ENCODE measurements at regions not wholly inside any gene's neighbourhood (a gene's known extent, or its start where the extent isn't known, plus 50 kb on each side); places are given as distances from the start of the nearest gene placed in this dataset.

- Histone ChIP-seq H3K9ac (ENCODE audit: insufficient read depth, low read length) (no peak overlapping the region), H4K20me1 (ENCODE audit: control insufficient read depth, extremely low read depth, insufficient read depth, low read length) (no peaks in the 10 kb centered on the region), H3K4me2 (ENCODE audit: extremely low read depth, insufficient read depth, low read length) (no peak overlapping the region), H3K9me3 (ENCODE audit: control insufficient read depth, insufficient read depth, low read depth, low read length) (no peaks in the 10 kb centered on the region), H3K36me3 (ENCODE audit: control insufficient read depth, insufficient read depth, low read length) (no peaks in the 10 kb centered on the region), H3K4me3 (replicated peaks in 1 of 4; ENCODE audit: control extremely low read depth in 1 of 4, insufficient read depth in 1 of 4, low read depth in 3 of 4, low read length in 4 of 4) (no peak overlapping the region), H2AFZ (ENCODE audit: low read length) (no peak overlapping the region), H3K4me1 (ENCODE audit: control insufficient read depth, extremely low read depth, insufficient read depth, low read length) (no peaks in the 10 kb centered on the region), H3K79me2 (ENCODE audit: control insufficient read depth, insufficient read depth, low read length) (no peaks in the 10 kb centered on the region), H3K27me3 (ENCODE audit: control insufficient read depth, insufficient read depth, low read length) (no peaks in the 10 kb centered on the region), H3K27ac (ENCODE audit: insufficient read depth, low read length) (no peak overlapping the region)
- TF ChIP-seq EZH2 (IDR thresholded peaks at IDR 0.05; ENCODE audit: low read length, missing control alignments) (no peak), CTCF (conservative IDR thresholded peaks at IDR 0.05 in 1 of 2, IDR thresholded peaks at IDR 0.05 in 1 of 2; ENCODE audit: low read depth in 1 of 2, low read length in 2 of 2) (no peak)
- DNase-seq (ENCODE audit: low read depth in 2 of 2): no peak
Measured at GRCh38 chr5:143601357-143601756, 197.9 kb upstream of the NR3C1 start.

- no peak overlapping the region for H3K4me2 ChIP-seq (ENCODE audit: extremely low read depth, insufficient read depth, low read length)
- H2AFZ ChIP-seq (ENCODE audit: low read length): no peak overlapping the region
- peaks cover 7% of the 10 kb centered on the region for H3K4me1 ChIP-seq (ENCODE audit: control insufficient read depth, extremely low read depth, insufficient read depth, low read length)
- no peaks in the 10 kb centered on the region for H4K20me1 ChIP-seq (ENCODE audit: control insufficient read depth, extremely low read depth, insufficient read depth, low read length)
- no peaks in the 10 kb centered on the region for H3K9me3 ChIP-seq (ENCODE audit: control insufficient read depth, insufficient read depth, low read depth, low read length)
- H3K36me3 ChIP-seq (ENCODE audit: control insufficient read depth, insufficient read depth, low read length): no peaks in the 10 kb centered on the region
- no peak overlapping the region for H3K9ac ChIP-seq (ENCODE audit: insufficient read depth, low read length)
- no peak overlapping the region for H3K4me3 ChIP-seq (replicated peaks in 1 of 4; ENCODE audit: control extremely low read depth in 1 of 4, insufficient read depth in 1 of 4, low read depth in 3 of 4, low read length in 4 of 4)
- no peaks in the 10 kb centered on the region for H3K27me3 ChIP-seq (ENCODE audit: control insufficient read depth, insufficient read depth, low read length)
- peak in 1 of 2 donors; percentile 58 for DNase-seq (ENCODE audit: low read depth in 2 of 2)
- TF ChIP-seq CTCF (conservative IDR thresholded peaks at IDR 0.05 in 1 of 2, IDR thresholded peaks at IDR 0.05 in 1 of 2; ENCODE audit: low read depth in 1 of 2, low read length in 2 of 2): no peak
- no peak for TF ChIP-seq EZH2 (IDR thresholded peaks at IDR 0.05; ENCODE audit: low read length, missing control alignments)
- no peaks in the 10 kb centered on the region for H3K79me2 ChIP-seq (ENCODE audit: control insufficient read depth, insufficient read depth, low read length)
- H3K27ac ChIP-seq (ENCODE audit: insufficient read depth, low read length): no peak overlapping the region
Measured at GRCh38 chr5:143600396-143601075, 197.1 kb upstream of the NR3C1 start.

GRCh38 chr5:143599474-143599873, 196.0 kb upstream of the NR3C1 start:
- Histone ChIP-seq H2AFZ (ENCODE audit: low read length) (no peak overlapping the region), H3K4me3 (replicated peaks in 1 of 4; ENCODE audit: control extremely low read depth in 1 of 4, insufficient read depth in 1 of 4, low read depth in 3 of 4, low read length in 4 of 4) (no peak overlapping the region)

More at GRCh38 chr5:143599474-143599873, 196.0 kb upstream of the NR3C1 start:
- DNase-seq (ENCODE audit: low read depth in 2 of 2): no peak
- Histone ChIP-seq H3K9me3 (ENCODE audit: control insufficient read depth, insufficient read depth, low read depth, low read length) (no peaks in the 10 kb centered on the region), H3K27ac (ENCODE audit: insufficient read depth, low read length) (no peak overlapping the region), H3K27me3 (ENCODE audit: control insufficient read depth, insufficient read depth, low read length) (no peaks in the 10 kb centered on the region), H4K20me1 (ENCODE audit: control insufficient read depth, extremely low read depth, insufficient read depth, low read length) (no peaks in the 10 kb centered on the region), H3K36me3 (ENCODE audit: control insufficient read depth, insufficient read depth, low read length) (no peaks in the 10 kb centered on the region), H3K9ac (ENCODE audit: insufficient read depth, low read length) (no peak overlapping the region), H3K4me2 (ENCODE audit: extremely low read depth, insufficient read depth, low read length) (no peak overlapping the region), H3K79me2 (ENCODE audit: control insufficient read depth, insufficient read depth, low read length) (no peaks in the 10 kb centered on the region), H3K4me1 (ENCODE audit: control insufficient read depth, extremely low read depth, insufficient read depth, low read length) (peaks cover 7% of the 10 kb centered on the region)
- TF ChIP-seq EZH2 (IDR thresholded peaks at IDR 0.05; ENCODE audit: low read length, missing control alignments) (no peak), CTCF (conservative IDR thresholded peaks at IDR 0.05 in 1 of 2, IDR thresholded peaks at IDR 0.05 in 1 of 2; ENCODE audit: low read depth in 1 of 2, low read length in 2 of 2) (no peak)

All from fibroblast of lung (primary cell).